ENCODE measurements at regions not wholly inside any gene's neighbourhood (a gene's known extent, or its start where the extent isn't known, plus 50 kb on each side); places are given as distances from the start of the nearest gene placed in this dataset.

DNA sequence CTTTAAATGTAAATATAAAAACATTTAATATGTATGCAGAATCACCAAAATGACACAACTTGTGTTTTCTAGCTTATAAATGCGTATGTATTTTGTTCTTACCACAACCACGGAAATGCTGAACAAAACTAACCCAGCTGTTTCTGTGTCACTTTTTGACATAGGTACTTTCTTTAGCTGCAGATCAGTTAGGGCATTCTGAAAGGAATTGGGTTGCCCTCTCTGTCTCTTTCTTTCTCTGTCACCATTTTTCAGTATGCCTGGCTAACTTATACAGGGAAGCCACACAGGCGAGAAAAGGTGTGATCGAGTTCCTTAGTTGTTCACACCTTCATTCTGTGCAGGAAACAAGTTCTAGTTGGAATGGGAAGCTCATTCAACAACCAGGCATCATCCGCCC lies 72.6 kb upstream of the ARGLU1 start:
- TF ChIP-seq, protein P1, sequence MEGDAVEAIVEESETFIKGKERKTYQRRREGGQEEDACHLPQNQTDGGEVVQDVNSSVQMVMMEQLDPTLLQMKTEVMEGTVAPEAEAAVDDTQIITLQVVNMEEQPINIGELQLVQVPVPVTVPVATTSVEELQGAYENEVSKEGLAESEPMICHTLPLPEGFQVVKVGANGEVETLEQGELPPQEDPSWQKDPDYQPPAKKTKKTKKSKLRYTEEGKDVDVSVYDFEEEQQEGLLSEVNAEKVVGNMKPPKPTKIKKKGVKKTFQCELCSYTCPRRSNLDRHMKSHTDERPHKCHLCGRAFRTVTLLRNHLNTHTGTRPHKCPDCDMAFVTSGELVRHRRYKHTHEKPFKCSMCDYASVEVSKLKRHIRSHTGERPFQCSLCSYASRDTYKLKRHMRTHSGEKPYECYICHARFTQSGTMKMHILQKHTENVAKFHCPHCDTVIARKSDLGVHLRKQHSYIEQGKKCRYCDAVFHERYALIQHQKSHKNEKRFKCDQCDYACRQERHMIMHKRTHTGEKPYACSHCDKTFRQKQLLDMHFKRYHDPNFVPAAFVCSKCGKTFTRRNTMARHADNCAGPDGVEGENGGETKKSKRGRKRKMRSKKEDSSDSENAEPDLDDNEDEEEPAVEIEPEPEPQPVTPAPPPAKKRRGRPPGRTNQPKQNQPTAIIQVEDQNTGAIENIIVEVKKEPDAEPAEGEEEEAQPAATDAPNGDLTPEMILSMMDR (IDR thresholded peaks at IDR 0.05), result no peak
- TF ChIP-seq FOXJ3 (CRISPR knock-in tag; IDR thresholded peaks at IDR 0.05) (no peak), TCF12 (IDR thresholded peaks at IDR 0.05) (no peak), RAD21 (IDR thresholded peaks at IDR 0.05; ENCODE audit: low read length) (no peak)
- TF ChIP-seq, protein P2, sequence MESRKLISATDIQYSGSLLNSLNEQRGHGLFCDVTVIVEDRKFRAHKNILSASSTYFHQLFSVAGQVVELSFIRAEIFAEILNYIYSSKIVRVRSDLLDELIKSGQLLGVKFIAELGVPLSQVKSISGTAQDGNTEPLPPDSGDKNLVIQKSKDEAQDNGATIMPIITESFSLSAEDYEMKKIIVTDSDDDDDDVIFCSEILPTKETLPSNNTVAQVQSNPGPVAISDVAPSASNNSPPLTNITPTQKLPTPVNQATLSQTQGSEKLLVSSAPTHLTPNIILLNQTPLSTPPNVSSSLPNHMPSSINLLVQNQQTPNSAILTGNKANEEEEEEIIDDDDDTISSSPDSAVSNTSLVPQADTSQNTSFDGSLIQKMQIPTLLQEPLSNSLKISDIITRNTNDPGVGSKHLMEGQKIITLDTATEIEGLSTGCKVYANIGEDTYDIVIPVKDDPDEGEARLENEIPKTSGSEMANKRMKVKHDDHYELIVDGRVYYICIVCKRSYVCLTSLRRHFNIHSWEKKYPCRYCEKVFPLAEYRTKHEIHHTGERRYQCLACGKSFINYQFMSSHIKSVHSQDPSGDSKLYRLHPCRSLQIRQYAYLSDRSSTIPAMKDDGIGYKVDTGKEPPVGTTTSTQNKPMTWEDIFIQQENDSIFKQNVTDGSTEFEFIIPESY (IDR thresholded peaks at IDR 0.05; ENCODE audit: borderline replicate concordance, low read depth), result no peak
